ENCODE measurements at regions not wholly inside any gene's neighbourhood (a gene's known extent, or its start where the extent isn't known, plus 50 kb on each side); places are given as distances from the start of the nearest gene placed in this dataset.

- TF ChIP-seq POLR2AphosphoS5 (IDR thresholded peaks at IDR 0.05; ENCODE audit: low read depth, low read length) (no peak), POLR2A (IDR thresholded peaks at IDR 0.05; ENCODE audit: low read depth, low read length) (no peak), TAF1 (IDR thresholded peaks at IDR 0.05; ENCODE audit: low read depth, low read length) (no peak), SPI1 (IDR thresholded peaks at IDR 0.05; ENCODE audit: low read depth, low read length) (no peak)
These were observed 74.1 kb upstream of the GHR start for GRCh38 chr5:42349163-42349562.

All from GM12891 (cell line).